Activated CD4-positive, CD25-positive, alpha-beta regulatory T cell treated with anti-CD3 and anti-CD28 coated beads, Interleukin-2, amount 50 U/mL, for 72 hours (primary cell): ENCODE measurements at regions not wholly inside any gene's neighbourhood (a gene's known extent, or its start where the extent isn't known, plus 50 kb on each side); places are given as distances from the start of the nearest gene placed in this dataset.

Experiments used
- DNase-seq: peaks from one replicate; pipeline ENCODE4 v3.0.0; 2021

- no peak for DNase-seq
These were observed 153.0 kb downstream of the ICE1 start for GRCh38 chr5:5575461-5575860.

DNA sequence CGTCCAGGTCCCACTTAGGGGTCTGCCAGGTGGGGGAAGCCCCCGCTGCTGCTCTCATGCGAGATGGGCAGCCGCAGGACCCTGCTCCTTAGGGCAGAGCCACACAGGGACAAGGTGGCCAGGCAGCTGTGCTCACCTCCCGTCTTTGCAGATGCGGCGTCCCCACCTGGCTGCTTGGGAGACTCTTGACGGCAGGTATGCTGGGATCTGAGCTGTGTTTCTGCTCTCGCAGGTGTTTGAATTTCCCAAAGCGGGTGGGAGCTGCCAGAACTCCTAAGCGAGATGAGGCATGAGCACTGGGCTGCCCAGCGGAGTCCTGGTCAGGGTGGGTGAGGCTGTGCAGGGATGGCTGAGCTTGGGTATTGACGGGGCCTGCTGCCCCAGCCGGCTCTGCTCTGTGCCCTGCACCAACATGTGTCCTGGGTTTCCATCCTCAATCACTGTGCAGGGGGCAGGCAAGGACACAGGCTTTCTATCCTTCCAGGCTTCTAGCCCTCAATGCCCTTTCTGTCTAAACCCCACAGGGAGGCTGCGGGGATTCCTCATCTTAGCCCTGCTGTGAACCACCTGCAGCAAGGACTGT lies 151.4 kb downstream of the ICE1 start:
- DNase-seq: no peak

- DNase-seq: no peak
These were observed 150.7 kb downstream of the ICE1 start for GRCh38 chr5:5572976-5573797.

GRCh38 chr5:5572010-5572865 lies 149.8 kb downstream of the ICE1 start:
- DNase-seq: no peak

DNA sequence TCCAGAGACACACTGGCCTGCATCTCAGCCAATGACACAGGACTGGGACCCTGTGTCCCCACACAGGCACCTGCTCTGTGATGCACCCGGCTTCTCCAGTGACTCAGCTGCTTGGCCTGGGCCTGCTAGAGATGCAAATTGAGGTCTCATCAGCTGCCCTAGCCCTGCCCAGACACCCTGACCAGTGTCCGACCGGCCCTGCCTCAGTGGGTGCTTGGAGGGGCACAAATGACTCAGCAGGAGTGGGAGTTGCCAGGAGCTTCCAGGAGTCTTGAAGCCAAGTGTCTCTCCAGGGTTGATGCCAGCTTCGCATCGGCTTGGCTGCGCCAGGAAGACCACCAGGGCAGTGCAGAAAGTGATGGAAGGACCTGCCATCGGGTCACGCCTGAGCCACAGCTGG lies 148.2 kb downstream of the ICE1 start:
- DNase-seq: no peak

GRCh38 chr5:5564898-5565297 lies 142.4 kb downstream of the ICE1 start:
- DNase-seq: no peak

DNA sequence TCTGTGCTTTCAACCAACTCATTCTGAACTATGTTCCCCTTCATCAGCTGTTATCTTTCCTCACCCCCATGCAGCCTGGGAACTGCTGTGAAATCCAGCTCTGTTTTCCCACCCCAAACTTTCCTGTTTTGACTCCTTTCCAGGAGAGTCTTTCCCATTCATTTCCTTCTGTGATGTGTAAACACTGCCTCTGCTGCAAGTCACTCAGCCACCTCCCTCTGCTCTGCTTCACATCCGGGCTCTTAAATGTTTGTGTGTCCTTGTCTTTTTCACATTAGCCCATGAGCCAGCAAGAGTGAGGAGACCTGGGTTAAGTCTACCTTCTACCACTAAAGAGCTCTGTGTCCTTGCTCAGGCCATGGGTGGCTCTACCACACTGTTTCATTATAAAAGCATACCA lies 137.5 kb downstream of the ICE1 start:
- DNase-seq: no peak

GRCh38 chr5:5558638-5559527 lies 136.4 kb downstream of the ICE1 start:
- DNase-seq: no peak

GRCh38 chr5:5558102-5558501 lies 135.6 kb downstream of the ICE1 start:
- no peak for DNase-seq

- DNase-seq: no peak
These were observed 129.0 kb downstream of the ICE1 start for GRCh38 chr5:5551499-5551898.

GRCh38 chr5:5546408-5546807 lies 123.9 kb downstream of the ICE1 start:
- DNase-seq: no peak

- no peak for DNase-seq
These were observed 121.7 kb downstream of the ICE1 start for GRCh38 chr5:5544094-5544663.

DNA sequence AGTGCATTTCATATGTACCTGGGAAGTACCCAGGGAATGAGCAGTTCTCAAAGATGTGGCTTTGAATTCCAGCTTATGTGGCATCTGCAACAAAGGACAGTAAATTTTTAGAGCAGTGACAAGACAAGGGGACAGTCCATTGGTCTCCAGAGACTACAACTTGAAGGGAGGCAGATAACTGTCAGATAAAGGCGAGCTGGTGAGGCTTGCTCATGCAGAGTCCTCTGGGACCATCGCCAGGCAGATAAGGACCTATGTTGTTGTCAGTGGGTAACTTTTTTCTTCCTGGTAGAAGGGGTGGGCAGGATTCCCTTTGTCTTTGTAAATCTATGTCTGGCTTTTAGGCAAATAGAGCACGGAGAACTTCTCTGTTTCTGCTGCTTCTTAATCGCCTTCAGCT lies 120.2 kb downstream of the ICE1 start:
- DNase-seq: no peak

DNA sequence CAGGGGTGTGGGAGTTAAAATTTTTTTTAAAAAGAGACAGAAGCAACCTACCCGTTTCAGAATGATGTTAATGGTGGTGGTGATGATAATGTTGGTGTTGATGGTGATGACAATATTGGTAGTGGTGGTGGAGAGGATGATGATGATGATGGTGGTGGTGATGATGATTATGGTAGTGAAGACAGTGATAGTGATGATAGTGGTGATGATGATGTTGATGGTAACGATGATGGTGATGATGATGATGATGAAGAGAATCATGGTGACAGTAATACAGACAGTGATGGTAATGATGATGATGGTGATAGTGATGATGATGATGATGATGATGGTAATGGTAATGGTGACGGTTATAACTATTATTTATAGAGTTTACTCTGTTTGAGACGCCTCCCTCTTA lies 117.6 kb downstream of the ICE1 start:
- DNase-seq: no peak
